Endothelial cell of umbilical vein (primary cell): ENCODE measurements at regions not wholly inside any gene's neighbourhood (a gene's known extent, or its start where the extent isn't known, plus 50 kb on each side); places are given as distances from the start of the nearest gene placed in this dataset.

Experiments
- CTCF ChIP-seq, 2 donors: IDR thresholded peaks; 1 replicate in 1 of 2; 2 replicates in 1 of 2; pipeline ENCODE4 v1.5.1; 2011; ENCODE audit warnings: low read length in 2 of 2, mild to moderate bottlenecking in 2 of 2, moderate library complexity in 2 of 2, control low read depth in 1 of 2, inconsistent platforms in 1 of 2, low read depth in 1 of 2; ENCODE audit not compliant: insufficient read depth in 1 of 2; ENCODE audit errors: extremely low read depth in 1 of 2
- POLR2A ChIP-seq: IDR thresholded peaks from 2 replicates; pipeline ENCODE4 v1.6.1; 2012; ENCODE audit warnings: low read depth, mild to moderate bottlenecking, control low read depth, low read length
- POLR2AphosphoS5 ChIP-seq: IDR thresholded peaks from 2 replicates; pipeline ENCODE4 v1.6.1; 2012; ENCODE audit warnings: low read depth, mild to moderate bottlenecking, control low read depth, low read length, moderate library complexity; ENCODE audit not compliant: insufficient read depth
- TF ChIP-seq, protein P1 (sequence below): IDR thresholded peaks from 2 replicates; pipeline ENCODE4 v1.6.1; 2011; ENCODE audit not compliant: insufficient read depth, insufficient read length

DNA sequence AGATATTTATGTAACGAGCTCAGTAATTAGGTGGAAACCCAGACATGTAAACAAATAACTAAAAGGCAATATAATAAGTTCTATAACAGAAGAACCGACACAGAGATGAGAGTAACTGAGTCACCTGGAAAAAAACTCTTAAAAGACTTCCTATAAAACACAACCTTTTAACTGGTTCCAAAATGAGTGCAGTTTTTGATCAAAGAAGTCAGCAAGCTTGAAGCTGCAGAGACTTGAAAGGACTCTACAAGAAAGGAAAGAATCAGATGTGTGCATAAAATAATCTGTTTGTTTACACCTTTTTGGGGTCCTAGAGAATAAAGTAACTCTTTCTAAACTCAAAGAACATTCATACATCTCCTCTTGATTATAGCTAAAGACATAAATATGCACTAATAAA is 560.4 kb upstream of the CCDC54 start:
- TF ChIP-seq CTCF (IDR thresholded peaks at IDR 0.05; ENCODE audit: extremely low read depth in 1 of 2, insufficient read depth in 1 of 2, low read depth in 1 of 2, low read length in 2 of 2), result no peak
- TF ChIP-seq POLR2A, result no peak
- TF ChIP-seq, protein P1, sequence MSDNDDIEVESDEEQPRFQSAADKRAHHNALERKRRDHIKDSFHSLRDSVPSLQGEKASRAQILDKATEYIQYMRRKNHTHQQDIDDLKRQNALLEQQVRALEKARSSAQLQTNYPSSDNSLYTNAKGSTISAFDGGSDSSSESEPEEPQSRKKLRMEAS, result no peak
- no peak for TF ChIP-seq POLR2AphosphoS5
